Upper lobe of left lung (tissue), 6 donors: ENCODE measurements at regions not wholly inside any gene's neighbourhood (a gene's known extent, or its start where the extent isn't known, plus 50 kb on each side); places are given as distances from the start of the nearest gene placed in this dataset.

Experiments used
- ATAC-seq, 2 donors: fragments of 200-7000 bp; cut with Tn5 transposase; one replicate each; pipeline ENCODE4 v1.9.1; 2022; ENCODE audit warnings: mild to moderate bottlenecking in 2 of 2, moderate library complexity in 2 of 2; ENCODE audit not compliant: low FRiP score in 2 of 2
- DNase-seq, 2 donors: peaks; one replicate each; pipeline ENCODE4 v3.0.0-alpha.2; 2019 to 2020
- H3K27ac ChIP-seq, 4 donors: fragments of 200-600 bp; sonication (generic); one replicate each; pipeline ENCODE4 v1.5.1; 2016 to 2019
- H3K27me3 ChIP-seq, 4 donors: fragments of 200-600 bp; sonication (generic); one replicate each; pipeline ENCODE4 v1.5.1; 2017 to 2019
- H3K36me3 ChIP-seq, 4 donors: fragments of 200-600 bp; sonication (generic); one replicate each; pipeline ENCODE4 v1.5.1; 2016 to 2019
- H3K4me1 ChIP-seq, 4 donors: fragments of 200-600 bp; sonication (generic); one replicate each; pipeline ENCODE4 v1.5.1; 2018 to 2019
- H3K4me3 ChIP-seq, 4 donors: fragments of 200-600 bp; sonication (generic); one replicate each; pipeline ENCODE4 v1.5.1; 2017 to 2019; ENCODE audit warnings: mild to moderate bottlenecking in 2 of 4, moderate library complexity in 1 of 4
- H3K9me3 ChIP-seq, 4 donors: fragments of 200-600 bp; sonication (generic); one replicate each; pipeline ENCODE4 v1.5.1; 2018 to 2019
- EP300 ChIP-seq, 4 donors: sonication (generic); formaldehyde crosslinking; IDR thresholded peaks; one replicate each; pipeline ENCODE4 v1.5.1; 2017; ENCODE audit warnings: antibody characterized with exemption in 4 of 4, control low read depth in 2 of 4
- POLR2A ChIP-seq, 4 donors: fragments of 450-650 bp; IDR thresholded peaks; one replicate each; pipeline ENCODE4 v1.5.1; 2016 to 2017; ENCODE audit warnings: antibody characterized with exemption in 4 of 4, mild to moderate bottlenecking in 2 of 4
- POLR2AphosphoS5 ChIP-seq, 2 donors: sonication (generic); formaldehyde crosslinking; IDR thresholded peaks; one replicate each; pipeline ENCODE4 v1.5.1; 2017; ENCODE audit warnings: antibody characterized with exemption in 2 of 2
- WGBS, 2 donors: methylation state at CpG; one replicate each; pipeline ENCODE4 v1.1.5; 2017 to 2018; 5-methylcytosine and 5-hydroxymethylcytosine counted together
- TF ChIP-seq, protein P1 (sequence below), 6 experiments: fragments of 450-650 bp in 4 of 6; fragments of 200-600 bp in 2 of 6; sonication (generic) in 2 of 6; IDR thresholded peaks; one replicate each; pipeline ENCODE4 v1.5.1; 2016 to 2019; ENCODE audit warnings: antibody characterized with exemption in 6 of 6
- donor health status: DM: no; HTN: no; CAD: no; lungs with moderate emphysema.
- donor health status: DM: no; HTN: yes; CAD: no; lungs with severe emphysema.

- Histone ChIP-seq H3K27ac (no peak overlapping the region), H3K27me3 (no peaks in the 10 kb centered on the region), H3K4me3 (no peak overlapping the region), H3K4me1 (no peaks in the 10 kb centered on the region), H3K9me3 (no peaks in the 10 kb centered on the region), H3K36me3 (no peaks in the 10 kb centered on the region)
- WGBS, 2 donors: 71 to 94% methylated on average over 1 of the region's 1 CpG
- ATAC-seq (no peak), DNase-seq (no peak)
- TF ChIP-seq, protein P1, sequence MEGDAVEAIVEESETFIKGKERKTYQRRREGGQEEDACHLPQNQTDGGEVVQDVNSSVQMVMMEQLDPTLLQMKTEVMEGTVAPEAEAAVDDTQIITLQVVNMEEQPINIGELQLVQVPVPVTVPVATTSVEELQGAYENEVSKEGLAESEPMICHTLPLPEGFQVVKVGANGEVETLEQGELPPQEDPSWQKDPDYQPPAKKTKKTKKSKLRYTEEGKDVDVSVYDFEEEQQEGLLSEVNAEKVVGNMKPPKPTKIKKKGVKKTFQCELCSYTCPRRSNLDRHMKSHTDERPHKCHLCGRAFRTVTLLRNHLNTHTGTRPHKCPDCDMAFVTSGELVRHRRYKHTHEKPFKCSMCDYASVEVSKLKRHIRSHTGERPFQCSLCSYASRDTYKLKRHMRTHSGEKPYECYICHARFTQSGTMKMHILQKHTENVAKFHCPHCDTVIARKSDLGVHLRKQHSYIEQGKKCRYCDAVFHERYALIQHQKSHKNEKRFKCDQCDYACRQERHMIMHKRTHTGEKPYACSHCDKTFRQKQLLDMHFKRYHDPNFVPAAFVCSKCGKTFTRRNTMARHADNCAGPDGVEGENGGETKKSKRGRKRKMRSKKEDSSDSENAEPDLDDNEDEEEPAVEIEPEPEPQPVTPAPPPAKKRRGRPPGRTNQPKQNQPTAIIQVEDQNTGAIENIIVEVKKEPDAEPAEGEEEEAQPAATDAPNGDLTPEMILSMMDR (IDR thresholded peaks at IDR 0.05): no peak
- TF ChIP-seq EP300 (IDR thresholded peaks at IDR 0.05) (no peak), POLR2AphosphoS5 (IDR thresholded peaks at IDR 0.05) (no peak), POLR2A (IDR thresholded peaks at IDR 0.05) (no peak)
These were observed 137.1 kb upstream of the ATP2B1 start for GRCh38 chr12:89845767-89846166.

- 79 to 84% methylated on average over 3 of the region's 3 CpGs for WGBS, 2 donors
- TF ChIP-seq EP300 (IDR thresholded peaks at IDR 0.05) (no peak), POLR2A (IDR thresholded peaks at IDR 0.05) (no peak)
- TF ChIP-seq, protein P1 (IDR thresholded peaks at IDR 0.05): no peak
- H3K4me1 ChIP-seq: no peaks in the 10 kb centered on the region
- no peak overlapping the region for H3K4me3 ChIP-seq
- H3K27ac ChIP-seq: no peak overlapping the region
- H3K36me3 ChIP-seq: no peaks in the 10 kb centered on the region
- H3K27me3 ChIP-seq: no peaks in the 10 kb centered on the region
- H3K9me3 ChIP-seq: no peaks in the 10 kb centered on the region
- no peak for DNase-seq
- ATAC-seq: no peak
These were observed 136.7 kb upstream of the ATP2B1 start for GRCh38 chr12:89845366-89845765.

DNA sequence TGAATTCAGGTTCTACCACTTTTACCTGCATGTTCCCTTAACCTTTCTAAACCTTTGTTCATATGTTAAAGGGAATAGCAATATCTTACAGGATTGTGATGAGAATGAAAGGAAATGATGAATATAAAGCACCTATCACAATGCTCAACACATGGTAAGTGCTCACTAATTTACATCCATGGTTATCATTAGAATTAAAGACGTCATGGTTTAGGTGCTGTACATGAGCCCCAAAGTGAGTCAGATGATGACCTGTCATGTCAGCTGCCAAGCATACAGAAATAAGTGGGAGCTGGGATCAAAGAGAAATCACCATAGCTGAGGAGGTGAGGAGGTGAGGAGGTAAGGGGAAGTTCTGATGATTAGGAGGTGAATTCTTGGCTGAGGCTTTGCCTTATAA, 135.9 kb upstream of the ATP2B1 start:
- Histone ChIP-seq H3K27ac (no peak overlapping the region), H3K36me3 (no peaks in the 10 kb centered on the region), H3K4me1 (no peaks in the 10 kb centered on the region), H3K9me3 (no peaks in the 10 kb centered on the region), H3K27me3 (no peaks in the 10 kb centered on the region), H3K4me3 (no peak overlapping the region)
- DNase-seq (no peak), ATAC-seq (no peak)
- WGBS, 2 donors: 88 to 93% methylated on average over 1 of the region's 1 CpG
- TF ChIP-seq, protein P1 (IDR thresholded peaks at IDR 0.05): no peak
- no peak for TF ChIP-seq POLR2A (IDR thresholded peaks at IDR 0.05)
- no peak for TF ChIP-seq POLR2AphosphoS5 (IDR thresholded peaks at IDR 0.05)
- no peak for TF ChIP-seq EP300 (IDR thresholded peaks at IDR 0.05)

DNA sequence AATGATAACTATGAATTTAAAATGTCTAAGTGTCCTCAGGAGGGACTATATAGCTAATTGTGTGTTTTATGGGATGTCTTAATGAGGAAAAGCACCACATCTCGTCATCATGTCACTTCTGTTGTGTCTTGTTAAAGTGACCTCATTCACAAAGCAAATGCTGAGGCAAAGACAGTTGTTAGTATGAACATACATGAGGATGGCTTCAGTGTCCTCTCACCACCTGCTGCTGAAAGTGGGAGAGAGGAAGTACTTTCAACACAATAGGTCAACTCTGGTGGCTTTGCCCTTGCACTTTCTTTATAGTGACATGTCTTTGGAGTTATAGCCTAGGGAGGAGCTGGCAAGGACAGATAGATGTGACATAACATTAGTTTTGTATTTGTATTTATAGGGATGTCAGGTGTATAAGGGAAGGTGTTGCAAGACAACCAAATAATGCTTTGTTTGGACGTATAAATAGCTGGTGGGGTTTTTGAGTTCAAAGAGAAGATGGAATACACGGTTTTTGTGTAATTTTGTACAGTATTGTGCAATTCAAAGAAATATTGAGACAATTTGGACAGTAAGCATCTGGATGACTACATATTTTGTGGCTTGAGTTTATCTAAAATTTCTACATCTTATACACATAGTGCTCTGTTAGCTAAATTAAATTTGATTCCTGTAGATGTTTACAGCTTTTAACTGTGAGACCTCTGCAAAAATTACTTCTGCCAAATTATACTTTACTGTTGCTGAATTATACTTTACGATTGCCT, 131.7 kb upstream of the ATP2B1 start:
- no peak for ATAC-seq
- no peaks in the 10 kb centered on the region for H3K9me3 ChIP-seq
- no peaks in the 10 kb centered on the region for H3K36me3 ChIP-seq
- DNase-seq: no peak
- no peak overlapping the region for H3K27ac ChIP-seq
- no peaks in the 10 kb centered on the region for H3K4me1 ChIP-seq
- no peaks in the 10 kb centered on the region for H3K27me3 ChIP-seq
- H3K4me3 ChIP-seq: no peak overlapping the region
- no peak for TF ChIP-seq POLR2AphosphoS5 (IDR thresholded peaks at IDR 0.05)
- 67 to 76% methylated on average over 4 of the region's 4 CpGs for WGBS, 2 donors

- no peaks in the 10 kb centered on the region for H3K36me3 ChIP-seq
- H3K27me3 ChIP-seq: no peaks in the 10 kb centered on the region
- H3K4me3 ChIP-seq: no peak overlapping the region
- no peak overlapping the region for H3K27ac ChIP-seq
- ATAC-seq: no peak
- H3K4me1 ChIP-seq: no peaks in the 10 kb centered on the region
- TF ChIP-seq, protein P1 (IDR thresholded peaks at IDR 0.05): no peak
- TF ChIP-seq POLR2A (IDR thresholded peaks at IDR 0.05) (no peak), EP300 (IDR thresholded peaks at IDR 0.05) (no peak), POLR2AphosphoS5 (IDR thresholded peaks at IDR 0.05) (no peak)
- 71 to 79% methylated on average over 2 of the region's 2 CpGs for WGBS, 2 donors
- DNase-seq: no peak
- H3K9me3 ChIP-seq: no peaks in the 10 kb centered on the region
These were observed 130.8 kb upstream of the ATP2B1 start for GRCh38 chr12:89839444-89839843.
